Naive B cell (primary cell): ENCODE measurements at regions not wholly inside any gene's neighbourhood (a gene's known extent, or its start where the extent isn't known, plus 50 kb on each side); places are given as distances from the start of the nearest gene placed in this dataset.

Experiments used
- ATAC-seq, 2 donors: fragments of 150-1000 bp; cut with Tn5 transposase; 2 replicates each; pipeline ENCODE4 v1.10.0; 2021; ENCODE audit warnings: low read depth in 2 of 2, mild to moderate bottlenecking in 2 of 2, moderate library complexity in 2 of 2
- DNase-seq: peaks from one replicate; pipeline ENCODE4 v3.0.0; 2022
- H3K27ac Mint-ChIP-seq, 6 donors: one replicate each; pipeline ENCODE4 v1.8.0; 2020 to 2022; ENCODE audit warnings: mild to moderate bottlenecking in 6 of 6, mixed read lengths in 6 of 6, moderate library complexity in 5 of 6, inconsistent platforms in 2 of 6
- H3K27me3 Mint-ChIP-seq, 3 donors: one replicate each; pipeline ENCODE4 v1.8.0; 2021 to 2022; ENCODE audit warnings: mixed read lengths in 3 of 3, mild to moderate bottlenecking in 1 of 3
- H3K36me3 Mint-ChIP-seq, 2 donors: one replicate each; pipeline ENCODE4 v1.8.0; 2020 to 2022; ENCODE audit warnings: mixed read lengths in 2 of 2, inconsistent platforms in 1 of 2, mild to moderate bottlenecking in 1 of 2
- H3K4me1 Mint-ChIP-seq, 3 donors: one replicate each; pipeline ENCODE4 v1.8.0; 2020 to 2022; ENCODE audit warnings: mixed read lengths in 3 of 3, inconsistent platforms in 1 of 3, mild to moderate bottlenecking in 1 of 3, moderate library complexity in 1 of 3
- H3K4me3 Mint-ChIP-seq, 8 donors: one replicate each; pipeline ENCODE4 v1.8.0; 2020 to 2022; ENCODE audit warnings: mild to moderate bottlenecking in 8 of 8, mixed read lengths in 8 of 8, moderate library complexity in 8 of 8, inconsistent platforms in 2 of 8
- H3K9me3 Mint-ChIP-seq, 7 donors: one replicate each; pipeline ENCODE4 v1.8.0; 2020 to 2022; ENCODE audit warnings: mixed read lengths in 7 of 7, mild to moderate bottlenecking in 5 of 7, inconsistent platforms in 2 of 7, moderate library complexity in 1 of 7

DNA sequence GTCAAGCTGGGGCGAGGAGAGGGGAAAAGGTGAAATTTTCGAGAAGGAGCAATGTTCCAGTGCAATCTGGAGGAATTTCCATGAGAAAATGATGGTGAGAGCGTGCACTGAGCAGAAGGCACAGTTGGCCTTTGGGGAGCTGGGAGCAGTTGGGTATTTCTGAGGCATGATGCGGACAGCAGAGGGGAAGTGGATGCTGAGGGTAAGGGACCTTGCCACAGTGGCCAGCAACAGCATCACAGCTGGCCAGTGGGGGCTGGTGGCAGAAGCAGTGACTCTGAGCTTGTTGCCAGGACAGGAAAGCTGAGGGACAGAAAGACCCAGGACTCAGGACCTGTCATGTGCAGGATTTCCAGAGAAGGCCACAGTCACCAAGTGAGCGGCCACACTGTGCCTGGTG is 98.9 kb downstream of the LSM3 start:
- no peak for DNase-seq
- peak overlapping the region in 1 of 6 donors; percentile 0 for H3K27ac Mint-ChIP-seq

DNA sequence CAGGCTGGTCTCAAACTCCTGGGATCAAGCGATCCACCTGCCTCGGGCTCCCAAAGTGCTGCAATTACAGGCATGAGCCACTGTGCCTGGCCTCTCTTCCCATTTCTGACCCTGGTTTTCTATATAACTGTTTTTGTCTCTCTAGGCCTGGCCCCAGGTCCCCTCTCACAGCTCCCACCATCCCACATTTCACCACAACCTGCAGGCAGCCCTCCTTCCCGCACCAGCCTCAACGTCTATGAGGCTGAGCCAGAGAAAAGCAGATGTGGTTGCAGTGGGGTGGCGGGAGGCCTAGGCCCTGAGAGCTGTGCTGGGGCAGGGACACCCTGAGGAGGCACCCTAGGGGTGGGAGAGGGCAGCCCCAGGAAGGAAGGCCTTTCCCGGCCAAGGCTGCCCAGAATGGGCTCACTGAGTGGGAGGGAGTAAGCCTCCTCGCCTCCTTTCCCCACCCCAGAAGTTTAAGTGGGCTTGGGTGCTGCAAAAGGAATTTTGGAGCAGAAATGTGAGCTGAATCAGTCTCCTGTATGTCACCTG is 99.7 kb downstream of the LSM3 start:
- DNase-seq: no peak
- Mint-ChIP-seq H3K4me3 (no peak overlapping the region), H3K36me3 (no peaks in the 10 kb centered on the region), H3K4me1 (no peaks in the 10 kb centered on the region), H3K9me3 (no peaks in the 10 kb centered on the region), H3K27ac (no peak overlapping the region), H3K27me3 (peaks cover 0 to 22% (median 10%) of the 10 kb centered on the region in 3 donors)
- ATAC-seq: no peak

More for the DNA sequence above, 98.9 kb downstream of the LSM3 start:
- Mint-ChIP-seq H3K9me3 (no peaks in the 10 kb centered on the region), H3K4me1 (no peaks in the 10 kb centered on the region), H3K4me3 (no peak overlapping the region), H3K27me3 (peaks cover 0 to 16% (median 10%) of the 10 kb centered on the region in 3 donors), H3K36me3 (no peaks in the 10 kb centered on the region)
- ATAC-seq: no peak

DNA sequence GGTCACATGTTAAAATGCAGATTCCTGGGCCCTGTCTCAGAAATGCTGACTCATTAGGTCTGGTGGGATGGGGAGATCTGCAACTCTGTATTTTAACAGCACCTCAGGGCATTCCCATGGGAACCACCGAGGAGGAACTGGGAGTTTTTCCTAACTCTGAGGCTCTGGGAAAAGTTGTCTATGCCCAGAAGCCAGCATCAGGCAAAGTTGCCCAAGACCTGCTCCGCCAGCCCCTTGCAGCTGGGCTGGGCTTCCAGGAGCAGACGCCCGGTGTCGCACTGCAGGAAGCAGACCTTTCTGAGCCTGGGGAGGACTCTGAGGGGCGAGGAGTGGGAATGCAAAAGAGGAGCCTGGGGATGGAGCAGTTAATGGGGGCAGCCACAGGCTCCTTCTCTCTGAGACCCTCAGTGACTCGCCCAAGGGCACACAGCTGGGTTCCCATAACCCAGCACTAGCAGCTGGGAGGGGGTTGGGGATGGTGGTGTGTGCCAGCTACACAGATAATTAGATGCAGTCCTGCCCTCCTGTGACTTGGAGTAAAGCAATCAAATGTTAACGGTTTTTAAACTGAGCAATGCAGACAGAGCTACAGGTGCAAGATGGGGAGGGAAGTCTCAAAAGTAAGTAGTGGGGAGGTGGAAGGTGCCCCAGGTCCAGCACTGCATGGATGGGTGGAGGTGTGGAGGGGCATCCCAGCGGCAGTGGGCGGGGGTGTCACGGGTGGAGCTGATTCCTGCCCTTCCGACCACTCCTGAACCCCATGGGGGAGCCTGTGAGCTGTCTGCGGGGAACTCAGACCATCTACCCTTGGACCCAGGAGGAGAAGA is 100.4 kb downstream of the LSM3 start:
- DNase-seq (no peak), ATAC-seq (no peak)
- no peaks in the 10 kb centered on the region for H3K4me1 Mint-ChIP-seq
- no peaks in the 10 kb centered on the region for H3K36me3 Mint-ChIP-seq
- H3K9me3 Mint-ChIP-seq: no peaks in the 10 kb centered on the region
- H3K27me3 Mint-ChIP-seq: peaks cover 0 to 22% (median 10%) of the 10 kb centered on the region in 3 donors
- H3K4me3 Mint-ChIP-seq: no peak overlapping the region
- peak overlapping the region in 1 of 6 donors; percentile 56 for H3K27ac Mint-ChIP-seq

DNA sequence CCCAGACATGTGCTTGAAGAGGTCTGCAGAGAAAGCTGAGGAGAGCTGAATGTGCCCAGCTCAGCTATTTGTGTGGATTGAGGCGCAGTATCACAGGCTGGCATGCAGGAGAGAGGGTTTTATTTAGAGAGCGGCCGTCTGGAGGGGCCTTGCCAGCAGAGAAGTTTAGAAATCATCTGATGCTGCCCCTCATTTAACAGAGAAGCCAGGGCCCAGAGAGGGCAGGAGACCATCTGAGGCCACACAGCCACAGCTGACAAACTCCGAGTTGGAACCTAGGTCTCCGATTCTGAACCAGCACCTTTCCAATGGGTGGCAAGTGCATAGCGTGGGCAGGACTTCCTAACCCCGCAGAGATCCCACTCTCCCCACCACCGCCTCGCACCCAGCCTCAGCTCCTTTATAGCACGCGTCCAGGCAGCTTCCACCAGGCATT is 101.0 kb downstream of the LSM3 start:
- Mint-ChIP-seq H3K9me3 (no peaks in the 10 kb centered on the region), H3K4me1 (no peaks in the 10 kb centered on the region), H3K27me3 (peaks cover 0 to 22% (median 10%) of the 10 kb centered on the region in 3 donors), H3K4me3 (peak overlapping the region in 1 of 8 donors; percentile 47), H3K27ac (no peak overlapping the region), H3K36me3 (no peaks in the 10 kb centered on the region)
- DNase-seq: no peak
- ATAC-seq: no peak

DNA sequence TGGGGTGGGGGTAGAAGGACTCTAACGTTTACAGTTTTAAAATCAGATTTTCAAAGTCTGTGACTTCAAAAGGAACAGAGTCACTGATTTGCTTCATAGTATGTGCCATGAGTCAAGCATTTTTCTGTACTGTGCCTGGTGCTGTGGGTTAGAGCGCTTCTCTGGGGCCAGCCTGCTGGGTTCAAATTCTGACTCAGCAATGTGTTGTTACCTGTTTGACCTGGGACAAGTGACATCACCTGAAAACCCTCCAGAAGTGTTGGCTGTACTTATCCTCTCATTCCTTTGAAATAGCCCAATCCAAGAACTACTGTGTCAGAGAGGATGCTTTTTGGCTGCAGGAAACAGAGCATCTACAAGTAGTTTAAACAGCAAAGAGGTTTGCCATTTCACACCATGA is 101.7 kb downstream of the LSM3 start:
- H3K27ac Mint-ChIP-seq: no peak overlapping the region
- no peaks in the 10 kb centered on the region for H3K36me3 Mint-ChIP-seq
- H3K4me3 Mint-ChIP-seq: no peak overlapping the region
- no peaks in the 10 kb centered on the region for H3K9me3 Mint-ChIP-seq
- ATAC-seq (no peak), DNase-seq (no peak)
- no peaks in the 10 kb centered on the region for H3K4me1 Mint-ChIP-seq
- H3K27me3 Mint-ChIP-seq: peaks cover 0 to 22% (median 9%) of the 10 kb centered on the region in 3 donors

- Mint-ChIP-seq H3K4me1 (no peaks in the 10 kb centered on the region), H3K9me3 (no peaks in the 10 kb centered on the region), H3K4me3 (no peak overlapping the region), H3K36me3 (no peaks in the 10 kb centered on the region), H3K27me3 (peaks cover 0 to 22% (median 5%) of the 10 kb centered on the region in 3 donors), H3K27ac (no peak overlapping the region)
- DNase-seq (no peak), ATAC-seq (no peak)
Measured at GRCh38 chr3:14281053-14281452, 102.4 kb downstream of the LSM3 start.

DNA sequence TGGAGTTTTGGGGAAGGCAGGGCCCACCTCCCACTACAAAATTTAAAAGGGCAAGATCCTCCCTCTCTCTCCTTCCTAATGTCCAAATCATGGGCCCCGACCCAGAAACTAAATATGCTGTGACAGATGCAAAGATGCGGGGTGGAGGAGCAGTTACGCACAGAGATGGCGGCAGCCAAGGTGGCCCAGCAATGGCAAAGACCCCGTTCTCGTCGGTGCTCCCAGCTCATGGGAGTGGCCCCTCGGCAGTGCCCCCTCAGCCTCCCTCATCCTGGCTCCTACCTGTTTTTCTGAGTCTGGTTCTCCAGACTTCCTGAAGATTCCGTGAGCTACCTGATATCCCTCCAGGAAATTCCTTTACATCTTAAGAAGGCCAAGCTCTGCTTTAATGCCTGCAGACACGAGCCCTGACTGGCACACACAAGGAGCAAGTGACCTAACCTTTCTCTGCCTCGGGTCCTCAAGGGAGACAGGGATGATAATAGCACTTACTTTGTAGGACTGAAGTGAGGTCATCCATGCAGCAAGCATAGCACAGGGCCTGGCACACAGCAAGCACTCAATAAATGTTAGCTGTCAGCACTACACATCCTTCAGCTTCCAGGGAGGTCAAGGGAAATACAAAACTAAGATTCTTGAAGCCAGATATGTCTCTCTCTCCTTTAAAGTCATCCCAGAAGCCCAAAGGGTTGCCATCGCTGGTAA is 103.5 kb downstream of the LSM3 start:
- H3K4me3 Mint-ChIP-seq: peak overlapping the region in 1 of 8 donors; percentile 60
- H3K9me3 Mint-ChIP-seq: no peaks in the 10 kb centered on the region
- H3K27me3 Mint-ChIP-seq: peaks cover 0 to 27% (median 11%) of the 10 kb centered on the region in 3 donors
- no peak for ATAC-seq
- no peaks in the 10 kb centered on the region for H3K36me3 Mint-ChIP-seq
- H3K4me1 Mint-ChIP-seq: no peaks in the 10 kb centered on the region
- no peak overlapping the region for H3K27ac Mint-ChIP-seq
- no peak for DNase-seq

GRCh38 chr3:14282706-14283075 is 104.1 kb downstream of the LSM3 start:
- Mint-ChIP-seq H3K27ac (no peak overlapping the region), H3K4me3 (no peak overlapping the region), H3K36me3 (no peaks in the 10 kb centered on the region), H3K27me3 (peaks cover 0 to 22% (median 11%) of the 10 kb centered on the region in 3 donors), H3K9me3 (no peaks in the 10 kb centered on the region), H3K4me1 (no peaks in the 10 kb centered on the region)
- no peak for DNase-seq
- no peak for ATAC-seq

DNA sequence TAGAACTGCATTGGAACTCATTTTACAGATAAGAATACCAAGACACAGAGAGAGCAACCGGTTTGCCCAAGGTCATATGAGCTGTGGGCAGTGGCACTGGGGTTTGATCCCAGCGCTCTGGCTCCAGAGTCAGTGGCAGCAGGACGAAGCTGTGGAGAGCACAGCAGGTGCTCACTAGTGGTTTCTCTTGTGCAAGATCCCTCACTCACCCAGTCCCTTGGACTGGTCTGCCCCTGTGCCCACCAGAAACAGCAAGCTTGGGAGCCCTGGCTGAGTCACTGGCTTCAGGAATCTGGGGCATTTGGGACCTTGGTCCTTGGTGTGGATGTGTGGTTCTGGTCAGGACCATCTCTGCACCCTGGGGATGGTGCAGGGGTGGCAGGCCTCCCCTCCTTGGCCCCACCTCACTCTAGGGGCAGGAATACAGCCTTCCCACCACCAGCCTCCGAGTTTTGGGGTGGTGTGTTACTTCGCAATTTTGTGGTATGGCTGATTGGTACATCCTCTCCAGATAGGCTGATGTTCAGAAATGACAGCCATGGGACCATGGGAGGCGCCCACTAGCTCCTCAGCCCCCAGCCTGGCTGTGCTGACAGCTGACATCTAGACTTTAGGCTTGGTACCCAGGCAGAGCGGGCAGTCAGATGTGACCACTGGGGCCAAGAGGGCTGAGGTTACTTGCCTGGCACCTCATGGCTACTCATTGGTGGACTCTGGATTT is 104.6 kb downstream of the LSM3 start:
- Mint-ChIP-seq H3K9me3 (no peaks in the 10 kb centered on the region), H3K27ac (no peak overlapping the region), H3K4me1 (no peaks in the 10 kb centered on the region), H3K36me3 (no peaks in the 10 kb centered on the region), H3K4me3 (no peak overlapping the region), H3K27me3 (peaks cover 0 to 21% (median 12%) of the 10 kb centered on the region in 3 donors)
- ATAC-seq (no peak), DNase-seq (no peak)

- Mint-ChIP-seq H3K27me3 (peaks cover 0 to 21% (median 17%) of the 10 kb centered on the region in 3 donors), H3K4me1 (no peaks in the 10 kb centered on the region), H3K27ac (no peak overlapping the region), H3K4me3 (no peak overlapping the region), H3K9me3 (no peaks in the 10 kb centered on the region), H3K36me3 (no peaks in the 10 kb centered on the region)
- ATAC-seq (no peak), DNase-seq (no peak)
Measured at GRCh38 chr3:14283813-14284438, 105.3 kb downstream of the LSM3 start.

- H3K4me3 Mint-ChIP-seq: no peak overlapping the region
- no peaks in the 10 kb centered on the region for H3K4me1 Mint-ChIP-seq
- DNase-seq (no peak), ATAC-seq (no peak)
- peak overlapping the region in 1 of 6 donors; percentile 19 for H3K27ac Mint-ChIP-seq
- H3K9me3 Mint-ChIP-seq: no peaks in the 10 kb centered on the region
- peaks cover 0 to 23% (median 17%) of the 10 kb centered on the region in 3 donors for H3K27me3 Mint-ChIP-seq
- H3K36me3 Mint-ChIP-seq: no peaks in the 10 kb centered on the region
Measured at GRCh38 chr3:14284694-14285547, 106.3 kb downstream of the LSM3 start.

DNA sequence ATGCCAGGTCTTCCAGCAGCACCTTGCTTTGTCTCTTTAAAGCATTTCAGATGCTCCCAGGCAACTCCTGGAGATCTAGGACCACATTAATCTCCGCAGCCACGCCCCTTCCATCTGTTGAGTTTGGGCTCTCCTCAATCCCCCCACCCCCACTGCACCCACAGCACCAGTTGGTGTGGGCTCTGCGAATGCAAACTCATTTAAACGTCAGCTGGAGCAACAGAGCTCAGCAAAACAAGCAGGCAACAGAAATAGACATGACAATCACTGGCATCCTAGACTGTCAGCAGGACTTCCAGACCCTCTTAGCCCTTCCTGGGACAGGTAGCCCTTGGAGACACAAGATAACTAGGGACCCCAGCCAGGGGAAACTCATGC is 106.9 kb downstream of the LSM3 start:
- no peak for DNase-seq
- H3K4me3 Mint-ChIP-seq: no peak overlapping the region
- peaks cover 3 to 29% (median 23%) of the 10 kb centered on the region in 3 donors for H3K27me3 Mint-ChIP-seq
- peak overlapping the region in 1 of 6 donors; percentile 19 for H3K27ac Mint-ChIP-seq
- H3K36me3 Mint-ChIP-seq: no peaks in the 10 kb centered on the region
- no peaks in the 10 kb centered on the region for H3K9me3 Mint-ChIP-seq
- H3K4me1 Mint-ChIP-seq: no peaks in the 10 kb centered on the region
- no peak for ATAC-seq
